ENCODE measurements at regions not wholly inside any gene's neighbourhood (a gene's known extent, or its start where the extent isn't known, plus 50 kb on each side); places are given as distances from the start of the nearest gene placed in this dataset.

- TF ChIP-seq CTCF (IDR thresholded peaks at IDR 0.05; ENCODE audit: low read length) (no peak), EZH2 (IDR thresholded peaks at IDR 0.05; ENCODE audit: borderline replicate concordance, low read length) (no peak)
Measured at GRCh38 chr6:151721146-151721545, 86.3 kb upstream of the ESR1 start.

Data from OCI-LY1 (cell line).